ENCODE measurements at regions not wholly inside any gene's neighbourhood (a gene's known extent, or its start where the extent isn't known, plus 50 kb on each side); places are given as distances from the start of the nearest gene placed in this dataset.

GRCh38 chr3:197407526-197407925, 109.1 kb upstream of the DLG1 start:
- TF ChIP-seq CTCF (IDR thresholded peaks at IDR 0.05) (no peak), POLR2A (IDR thresholded peaks at IDR 0.05) (no peak)
